Cardiac muscle cell (in vitro differentiated cells and primary cell): ENCODE measurements at regions not wholly inside any gene's neighbourhood (a gene's known extent, or its start where the extent isn't known, plus 50 kb on each side); places are given as distances from the start of the nearest gene placed in this dataset.
"Not testable (repeated sequence)": the region's sequence is repeated elsewhere in the genome, so short reads cannot be mapped to it uniquely, and the experiment has no call there.

Experiments
- DNase-seq, 2 donors: peaks; one replicate each; pipeline versions ENCODE4 v3.0.0 to v3.0.0-alpha.2; 2010 to 2017; ENCODE audit warnings: low read depth in 1 of 2, low spot score in 1 of 2
- H3K27ac ChIP-seq: fragments of 200-600 bp; sonication (generic); 2 replicates; pipeline ENCODE4 v1.5.1; 2016
- H3K27me3 ChIP-seq: fragments of 200-600 bp; sonication (generic); 2 replicates; pipeline ENCODE4 v1.6.0; 2016; ENCODE audit warnings: control low read depth
- H3K36me3 ChIP-seq: fragments of 200-600 bp; sonication (generic); 2 replicates; pipeline ENCODE4 v1.5.1; 2016; ENCODE audit warnings: control low read depth
- H3K4me1 ChIP-seq: fragments of 200-600 bp; sonication (generic); 2 replicates; pipeline ENCODE4 v1.8.1; 2017; ENCODE audit warnings: low read depth, mild to moderate bottlenecking, mixed run types
- H3K4me3 ChIP-seq: fragments of 200-600 bp; sonication (generic); 2 replicates; pipeline ENCODE4 v1.5.1; 2016; ENCODE audit warnings: mild to moderate bottlenecking
- H3K9me3 ChIP-seq: fragments of 200-600 bp; sonication (generic); 2 replicates; pipeline ENCODE4 v1.5.1; 2017; ENCODE audit warnings: low read depth, mild to moderate bottlenecking, control low read depth
- CTCF ChIP-seq: IDR thresholded peaks from 2 replicates; pipeline ENCODE4 v1.5.1; 2012; ENCODE audit warnings: low read depth, mild to moderate bottlenecking, low read length

DNA sequence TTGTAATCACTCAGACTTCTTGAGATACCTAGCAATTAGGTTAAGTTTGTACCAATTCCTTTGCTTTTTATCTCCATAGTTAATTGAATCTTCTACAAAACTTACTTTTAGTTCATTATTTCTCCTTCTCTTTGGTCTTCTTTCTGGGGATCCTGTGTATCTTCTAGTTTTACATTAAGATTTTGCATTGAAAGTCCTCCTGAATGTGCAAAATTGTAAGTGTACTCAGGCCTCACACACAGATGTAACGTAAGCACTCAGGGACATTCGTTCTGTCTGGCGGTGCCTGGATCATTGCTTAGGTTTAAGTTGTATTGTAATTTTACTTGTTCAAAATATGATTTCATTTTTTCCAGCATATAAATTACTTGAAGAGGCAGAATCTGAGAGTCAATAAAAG is 222.6 kb upstream of the CPHXL start:
- no peak for TF ChIP-seq CTCF
- Histone ChIP-seq H3K4me1 (no peaks in the 10 kb centered on the region), H3K27me3 (no peaks in the 10 kb centered on the region), H3K4me3 (no peak overlapping the region), H3K9me3 (no peaks in the 10 kb centered on the region), H3K27ac (no peak overlapping the region), H3K36me3 (no peaks in the 10 kb centered on the region)
- no peak for DNase-seq

DNA sequence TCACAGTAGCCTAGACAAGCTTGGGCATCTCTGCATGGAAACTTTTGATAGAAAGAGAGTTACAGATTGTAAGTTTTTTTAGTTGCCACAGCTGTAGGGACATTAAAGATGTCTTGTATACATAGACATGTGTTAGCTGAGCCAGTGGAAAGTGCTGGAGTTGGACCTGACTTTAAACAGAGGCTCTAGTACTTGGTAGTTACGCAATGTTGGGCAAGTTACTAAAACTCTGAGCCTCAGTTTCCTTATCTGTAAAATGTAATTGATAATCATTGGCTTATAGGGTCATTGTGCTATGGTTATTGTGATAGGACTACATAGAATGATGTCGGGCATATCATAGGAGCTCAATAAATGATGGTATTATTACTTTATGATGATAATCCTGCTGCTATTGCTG is 225.8 kb upstream of the CPHXL start:
- Histone ChIP-seq H3K4me1 (no peaks in the 10 kb centered on the region), H3K4me3 (no peak overlapping the region), H3K36me3 (no peaks in the 10 kb centered on the region), H3K27me3 (no peaks in the 10 kb centered on the region), H3K9me3 (no peaks in the 10 kb centered on the region), H3K27ac (no peak overlapping the region)
- TF ChIP-seq CTCF: no peak
- no peak for DNase-seq

GRCh38 chr16:75957870-75958269 is 231.6 kb upstream of the CPHXL start:
- no peaks in the 10 kb centered on the region for H3K36me3 ChIP-seq
- H3K4me1 ChIP-seq: no peaks in the 10 kb centered on the region
- no peaks in the 10 kb centered on the region for H3K27me3 ChIP-seq
- no peak for DNase-seq
- TF ChIP-seq CTCF: no peak
- no peaks in the 10 kb centered on the region for H3K9me3 ChIP-seq
- no peak overlapping the region for H3K4me3 ChIP-seq
- no peak overlapping the region for H3K27ac ChIP-seq

DNA sequence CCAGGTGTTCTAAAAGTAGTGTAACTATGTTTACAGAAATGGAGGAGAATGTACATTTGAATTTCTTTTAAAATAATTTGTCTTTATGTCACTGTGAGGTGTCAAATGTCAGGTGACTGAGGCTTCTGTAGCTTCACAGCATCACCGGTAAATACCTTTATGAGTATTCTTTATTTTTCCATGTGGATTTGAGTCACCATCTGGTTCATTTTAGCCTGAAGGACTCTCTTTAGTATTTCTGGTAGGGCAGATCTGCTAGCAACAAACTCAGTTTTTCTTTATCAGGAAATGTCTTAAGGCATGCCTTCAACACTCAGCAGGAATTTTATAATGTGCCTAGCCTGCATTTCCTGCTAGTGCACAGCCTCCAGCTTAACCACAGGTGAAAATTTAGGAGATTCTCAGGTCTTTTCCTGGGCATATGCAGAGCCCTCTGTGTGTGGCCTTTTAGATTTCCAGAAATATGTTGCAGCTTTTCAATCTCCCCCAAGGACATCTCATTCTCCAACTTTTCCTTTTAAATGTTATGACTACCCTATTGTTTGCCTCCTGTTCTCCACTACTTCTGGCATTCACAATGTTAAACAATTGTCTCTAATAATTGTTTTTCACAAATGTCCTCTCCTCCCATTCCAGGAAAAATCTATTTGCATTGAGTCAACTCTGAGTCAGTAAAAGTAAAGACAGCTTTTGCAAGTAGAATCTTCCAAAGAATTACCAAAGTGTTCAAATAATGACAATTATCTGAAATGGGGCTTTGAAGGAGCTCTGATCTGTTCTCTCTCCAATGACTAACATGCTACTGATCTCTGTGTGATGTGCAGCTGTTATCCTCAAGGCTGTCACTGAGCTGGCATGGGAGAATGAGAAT is 239.4 kb upstream of the CPHXL start:
- Histone ChIP-seq H3K4me1 (no peaks in the 10 kb centered on the region), H3K36me3 (no peaks in the 10 kb centered on the region), H3K9me3 (no peaks in the 10 kb centered on the region), H3K4me3 (no peak overlapping the region), H3K27me3 (no peaks in the 10 kb centered on the region), H3K27ac (no peak overlapping the region)
- TF ChIP-seq CTCF: no peak
- peak in 1 of 2 donors; percentile 8 for DNase-seq

- not testable (repeated sequence) for H3K4me3 ChIP-seq, H3K27me3 ChIP-seq, H3K27ac ChIP-seq, H3K9me3 ChIP-seq, DNase-seq, H3K4me1 ChIP-seq, H3K36me3 ChIP-seq
These were observed 242.8 kb upstream of the CPHXL start for GRCh38 chr16:75969120-75969519.

GRCh38 chr16:75971334-75971733 is 245.0 kb upstream of the CPHXL start:
- H3K27me3 ChIP-seq: no peaks in the 10 kb centered on the region
- H3K4me3 ChIP-seq: no peak overlapping the region

More at GRCh38 chr16:75971334-75971733, 245.0 kb upstream of the CPHXL start:
- TF ChIP-seq CTCF: no peak
- H3K36me3 ChIP-seq: no peaks in the 10 kb centered on the region
- no peaks in the 10 kb centered on the region for H3K4me1 ChIP-seq
- no peak overlapping the region for H3K27ac ChIP-seq
- no peaks in the 10 kb centered on the region for H3K9me3 ChIP-seq
- DNase-seq: no peak
